IMR-90 (cell line): ENCODE measurements at regions not wholly inside any gene's neighbourhood (a gene's known extent, or its start where the extent isn't known, plus 50 kb on each side); places are given as distances from the start of the nearest gene placed in this dataset.

Experiments
- ATAC-seq: fragments of 200-7000 bp; cut with Tn5 transposase; 2 replicates; pipeline ENCODE4 v1.9.1; 2020; ENCODE audit warnings: low read depth, mild to moderate bottlenecking, moderate library complexity
- BruUV-seq: library from RNA; stranded (reverse); fragments of 400-500 nt; replicated peaks from 2 replicates; lab custom pipeline; 2021; lab: Mats Ljungman, UMichigan
- CTCF ChIA-PET: fragments of 300-600 bp; formaldehyde crosslinking; extraction: SDS; loops from one replicate; lab custom pipeline; 2021; ENCODE audit warnings: antibody characterized with exemption; lab: Yijun Ruan, JAX
- POLR2A ChIA-PET: fragments of 300-600 bp; sonication (Branson Sonifier 250); formaldehyde crosslinking; loops from one replicate; lab custom pipeline; 2022; ENCODE audit warnings: antibody characterized with exemption; ENCODE audit not compliant: unreplicated experiment; lab: Charles Lee
- DNase-seq: peaks from one replicate; pipeline ENCODE4 v3.0.0; 2013
- H2AFZ ChIP-seq: replicated peaks from 2 replicates; pipeline ENCODE3; 2013; ENCODE audit warnings: low read length, mild to moderate bottlenecking; ENCODE audit not compliant: poor library complexity
- H2AK5ac ChIP-seq: 2 replicates; pipeline ENCODE4 v1.6.1; 2013; ENCODE audit warnings: low read depth, low read length, inconsistent platforms
- H2AK9ac ChIP-seq: replicated peaks from 2 replicates; pipeline ENCODE3; 2013; ENCODE audit warnings: mild to moderate bottlenecking, low read depth, low read length, moderate library complexity; ENCODE audit not compliant: poor library complexity
- H2BK120ac ChIP-seq: 2 replicates; pipeline ENCODE4 v1.6.1; 2013; ENCODE audit warnings: low read depth, low read length, inconsistent platforms
- H2BK15ac ChIP-seq: 3 replicates; pipeline ENCODE4 v1.6.1; 2013; ENCODE audit warnings: low read depth, low read length, inconsistent platforms
- H2BK20ac ChIP-seq: 2 replicates; pipeline ENCODE4 v1.6.1; 2013; ENCODE audit warnings: low read depth, mild to moderate bottlenecking, inconsistent platforms, low read length, moderate library complexity
- H2BK5ac ChIP-seq: 2 replicates; pipeline ENCODE4 v1.6.1; 2013; ENCODE audit warnings: mild to moderate bottlenecking, low read depth, low read length, inconsistent platforms; ENCODE audit not compliant: poor library complexity, severe bottlenecking
- H3K14ac ChIP-seq: replicated peaks from 2 replicates; pipeline ENCODE4 v1.6.1; 2013; ENCODE audit warnings: low read depth, low read length, inconsistent platforms
- H3K18ac ChIP-seq: 2 replicates; pipeline ENCODE4 v1.6.1; 2013; ENCODE audit warnings: low read depth, low read length, control low read depth
- H3K23ac ChIP-seq: 2 replicates; pipeline ENCODE4 v1.6.1; 2013; ENCODE audit warnings: low read depth, low read length, inconsistent platforms
- H3K27ac ChIP-seq: 2 replicates; pipeline ENCODE4 v1.5.1; 2013; ENCODE audit warnings: mild to moderate bottlenecking, control low read depth, low read length; ENCODE audit not compliant: insufficient read depth
- H3K27me3 ChIP-seq: 2 replicates; pipeline ENCODE4 v1.6.1; 2013; ENCODE audit warnings: low read length; ENCODE audit not compliant: control insufficient read depth, insufficient read depth
- H3K36me3 ChIP-seq: 2 replicates; pipeline ENCODE4 v1.6.1; 2013; ENCODE audit warnings: low read length, mixed read lengths; ENCODE audit not compliant: control insufficient read depth, insufficient read depth
- H3K4ac ChIP-seq: 2 replicates; pipeline ENCODE4 v1.6.1; 2013; ENCODE audit warnings: low read depth, low read length, inconsistent platforms
- H3K4me1 ChIP-seq: 2 replicates; pipeline ENCODE4 v1.6.1; 2013; ENCODE audit warnings: low read length, mixed read lengths; ENCODE audit not compliant: control insufficient read depth, insufficient read depth
- H3K4me2 ChIP-seq: 2 replicates; pipeline ENCODE4 v1.6.1; 2013; ENCODE audit warnings: low read depth, mild to moderate bottlenecking, control low read depth, low read length, moderate library complexity
- H3K4me3 ChIP-seq: 2 replicates; pipeline ENCODE4 v1.5.1; 2013; ENCODE audit warnings: low read depth, mild to moderate bottlenecking, control low read depth, low read length, moderate library complexity; ENCODE audit not compliant: insufficient read depth
- H3K56ac ChIP-seq: 2 replicates; pipeline ENCODE4 v1.6.1; 2013; ENCODE audit warnings: low read length, inconsistent platforms; ENCODE audit not compliant: insufficient read depth; ENCODE audit errors: extremely low read depth
- H3K79me1 ChIP-seq, 2 experiments: 2 replicates each; pipeline ENCODE4 v1.6.1; 2013; ENCODE audit warnings: low read length in 2 of 2, inconsistent platforms in 1 of 2, low read depth in 1 of 2
- H3K9ac ChIP-seq: 2 replicates; pipeline ENCODE4 v1.6.1; 2013; ENCODE audit warnings: low read depth, low read length, control low read depth
- H3K9me1 ChIP-seq: 2 replicates; pipeline ENCODE4 v1.6.1; 2013; ENCODE audit warnings: low read length, inconsistent platforms; ENCODE audit not compliant: insufficient read depth
- H3K9me3 ChIP-seq: 2 replicates; pipeline ENCODE4 v1.6.1; 2013; ENCODE audit warnings: low read length; ENCODE audit not compliant: control insufficient read depth, insufficient read depth
- H4K20me1 ChIP-seq: 2 replicates; pipeline ENCODE4 v1.6.1; 2013; ENCODE audit warnings: low read length, inconsistent platforms; ENCODE audit not compliant: insufficient read depth
- H4K5ac ChIP-seq: 2 replicates; pipeline ENCODE4 v1.6.1; 2013; ENCODE audit warnings: mild to moderate bottlenecking, low read depth, low read length, control low read depth
- H4K8ac ChIP-seq, 2 experiments: 2 replicates each; pipeline ENCODE4 v1.6.1; 2013; ENCODE audit warnings: low read depth in 2 of 2, low read length in 2 of 2, control low read depth in 1 of 2, inconsistent platforms in 1 of 2
- H4K91ac ChIP-seq: 2 replicates; pipeline ENCODE4 v1.6.1; 2013; ENCODE audit warnings: low read depth, low read length, inconsistent platforms; ENCODE audit not compliant: insufficient read depth
- BHLHE40 ChIP-seq: fragments of 150-350 bp; IDR thresholded peaks from 2 replicates; pipeline ENCODE4 v1.6.1; 2016; ENCODE audit warnings: mild to moderate bottlenecking, low read depth, low read length
- CEBPB ChIP-seq: IDR thresholded peaks from 2 replicates; pipeline ENCODE4 v1.6.1; 2012; ENCODE audit warnings: low read depth, low read length, improper control_type of control experiment
- CHD1 ChIP-seq: IDR thresholded peaks from 2 replicates; pipeline ENCODE4 v1.6.1; 2012; ENCODE audit warnings: low read depth, low read length, improper control_type of control experiment
- MAFK ChIP-seq: IDR thresholded peaks from 2 replicates; pipeline ENCODE4 v1.6.1; 2012; ENCODE audit warnings: low read depth, low read length, improper control_type of control experiment
- MXI1 ChIP-seq: IDR thresholded peaks from 2 replicates; pipeline ENCODE4 v1.6.1; 2012; ENCODE audit warnings: low read depth, mild to moderate bottlenecking, low read length, moderate library complexity, borderline replicate concordance
- NFE2L2 ChIP-seq: fragments of 150-350 bp; IDR thresholded peaks from 2 replicates; pipeline ENCODE4 v1.6.1; 2016; ENCODE audit warnings: low read depth, mild to moderate bottlenecking, low read length
- POLR2A ChIP-seq: IDR thresholded peaks from 2 replicates; pipeline ENCODE4 v1.6.1; 2012; ENCODE audit warnings: mild to moderate bottlenecking, low read depth, low read length
- RAD21 ChIP-seq: IDR thresholded peaks from 2 replicates; pipeline ENCODE4 v1.6.1; 2012; ENCODE audit warnings: low read length, improper control_type of control experiment
- RFX5 ChIP-seq: IDR thresholded peaks from 2 replicates; pipeline ENCODE4 v1.8.0; 2012; ENCODE audit warnings: low read depth, mild to moderate bottlenecking, low read length, moderate library complexity
- SMC3 ChIP-seq: fragments of 150-350 bp; IDR thresholded peaks from 2 replicates; pipeline ENCODE4 v1.6.1; 2016; ENCODE audit warnings: low read depth, mild to moderate bottlenecking, antibody characterized with exemption, low read length, moderate library complexity
- WGBS, 2 experiments: methylation state at CpG; one replicate each; pipeline versions ENCODE4 v1.1.5 to v1.1.7; 2013; ENCODE audit warnings: missing lambda C conversion rate in 2 of 2; ENCODE audit not compliant: insufficient read length in 1 of 2; ENCODE audit errors: extremely low coverage in 2 of 2; 5-methylcytosine and 5-hydroxymethylcytosine counted together
- dilution Hi-C: fragments of 300-500 bp; cut with HindIII; formaldehyde crosslinking; loops from one replicate; pipeline ENCODE4 v1.14.3; 2018; ENCODE audit warnings: low sequenced_read_pairs; ENCODE audit not compliant: unreplicated experiment
- in situ Hi-C: fragments of 300-500 bp; cut with MboI; formaldehyde crosslinking; loops from 3 replicates; pipeline ENCODE4 v1.14.3; 2019; ENCODE audit warnings: low sequenced_read_pairs, inconsistent platforms, mixed read lengths
- intact Hi-C: fragments of 100-400 bp; cut with micrococcal nuclease; formaldehyde crosslinking; loops from 2 replicates; pipeline ENCODE4 v1.10.0; 2022
- TF ChIP-seq, protein P1 (sequence below): fragments of 150-350 bp; IDR thresholded peaks from 2 replicates; pipeline ENCODE4 v1.6.1; 2016; ENCODE audit warnings: low read depth, mild to moderate bottlenecking, low read length, moderate library complexity, borderline replicate concordance
- TF ChIP-seq, protein P2 (sequence below): fragments of 150-350 bp; IDR thresholded peaks from 2 replicates; pipeline ENCODE4 v1.6.1; 2017; ENCODE audit warnings: mild to moderate bottlenecking, antibody characterized with exemption, low read length, low read depth
- TF ChIP-seq, protein P3 (sequence below): conservative IDR thresholded peaks from 2 replicates; pipeline ENCODE4 v1.5.1; 2012; ENCODE audit warnings: mild to moderate bottlenecking, low read depth, low read length, improper control_type of control experiment

DNA sequence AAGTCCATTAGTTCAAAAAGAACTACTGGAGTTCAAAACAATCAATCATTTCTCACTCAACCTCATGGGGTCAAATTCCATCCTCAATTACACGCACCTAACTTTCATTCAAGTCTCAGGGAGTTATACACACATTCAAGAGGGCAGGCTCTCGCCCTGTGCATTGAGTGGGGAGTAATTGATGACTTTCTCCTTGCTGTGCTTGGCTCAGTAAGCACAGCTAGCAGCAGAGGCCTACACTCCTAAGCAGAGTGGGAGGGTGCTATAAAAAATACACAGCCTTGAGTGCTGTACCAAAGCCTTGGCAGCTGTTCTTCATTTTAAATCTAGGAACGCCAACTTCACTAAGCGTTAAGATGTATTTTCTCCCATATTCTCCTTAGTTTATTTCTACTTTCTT is 958.3 kb upstream of the ADGRL3 start:
- H3K9me3 ChIP-seq: no peaks in the 10 kb centered on the region
- POLR2A ChIA-PET: no interaction called here
- no peak overlapping the region for H3K9ac ChIP-seq
- no peak overlapping the region for H2BK20ac ChIP-seq
- no peak overlapping the region for H2AK5ac ChIP-seq
- no peak overlapping the region for H3K23ac ChIP-seq
- dilution Hi-C loops: no loop called here
- H2AFZ ChIP-seq: no peak overlapping the region
- no peaks in the 10 kb centered on the region for H3K9me1 ChIP-seq
- CTCF ChIA-PET: no interaction called here
- H2BK15ac ChIP-seq: no peak overlapping the region
- no peak overlapping the region for H3K56ac ChIP-seq
- H3K4ac ChIP-seq: no peak overlapping the region
- intact Hi-C loops: no loop called here
- H4K8ac ChIP-seq: no peak overlapping the region
- ATAC-seq (no peak), DNase-seq (no peak)
- WGBS, 2 experiments: no CpG with 5 or more reads among the region's 4 CpGs
- no peak overlapping the region for H4K91ac ChIP-seq
- no peaks in the 10 kb centered on the region for H3K36me3 ChIP-seq
- no peak overlapping the region for H2BK5ac ChIP-seq
- H2AK9ac ChIP-seq: no peak overlapping the region
- no peak overlapping the region for H3K4me2 ChIP-seq
- TF ChIP-seq RAD21 (no peak), CHD1 (no peak), NFE2L2 (no peak), MAFK (no peak), RFX5 (no peak), BHLHE40 (no peak), MXI1 (no peak), SMC3 (no peak), POLR2A (no peak), CEBPB (no peak)
- TF ChIP-seq, protein P1, sequence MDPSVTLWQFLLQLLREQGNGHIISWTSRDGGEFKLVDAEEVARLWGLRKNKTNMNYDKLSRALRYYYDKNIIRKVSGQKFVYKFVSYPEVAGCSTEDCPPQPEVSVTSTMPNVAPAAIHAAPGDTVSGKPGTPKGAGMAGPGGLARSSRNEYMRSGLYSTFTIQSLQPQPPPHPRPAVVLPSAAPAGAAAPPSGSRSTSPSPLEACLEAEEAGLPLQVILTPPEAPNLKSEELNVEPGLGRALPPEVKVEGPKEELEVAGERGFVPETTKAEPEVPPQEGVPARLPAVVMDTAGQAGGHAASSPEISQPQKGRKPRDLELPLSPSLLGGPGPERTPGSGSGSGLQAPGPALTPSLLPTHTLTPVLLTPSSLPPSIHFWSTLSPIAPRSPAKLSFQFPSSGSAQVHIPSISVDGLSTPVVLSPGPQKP: no peak
- TF ChIP-seq, protein P2, sequence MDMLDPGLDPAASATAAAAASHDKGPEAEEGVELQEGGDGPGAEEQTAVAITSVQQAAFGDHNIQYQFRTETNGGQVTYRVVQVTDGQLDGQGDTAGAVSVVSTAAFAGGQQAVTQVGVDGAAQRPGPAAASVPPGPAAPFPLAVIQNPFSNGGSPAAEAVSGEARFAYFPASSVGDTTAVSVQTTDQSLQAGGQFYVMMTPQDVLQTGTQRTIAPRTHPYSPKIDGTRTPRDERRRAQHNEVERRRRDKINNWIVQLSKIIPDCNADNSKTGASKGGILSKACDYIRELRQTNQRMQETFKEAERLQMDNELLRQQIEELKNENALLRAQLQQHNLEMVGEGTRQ: no peak
- TF ChIP-seq, protein P3, sequence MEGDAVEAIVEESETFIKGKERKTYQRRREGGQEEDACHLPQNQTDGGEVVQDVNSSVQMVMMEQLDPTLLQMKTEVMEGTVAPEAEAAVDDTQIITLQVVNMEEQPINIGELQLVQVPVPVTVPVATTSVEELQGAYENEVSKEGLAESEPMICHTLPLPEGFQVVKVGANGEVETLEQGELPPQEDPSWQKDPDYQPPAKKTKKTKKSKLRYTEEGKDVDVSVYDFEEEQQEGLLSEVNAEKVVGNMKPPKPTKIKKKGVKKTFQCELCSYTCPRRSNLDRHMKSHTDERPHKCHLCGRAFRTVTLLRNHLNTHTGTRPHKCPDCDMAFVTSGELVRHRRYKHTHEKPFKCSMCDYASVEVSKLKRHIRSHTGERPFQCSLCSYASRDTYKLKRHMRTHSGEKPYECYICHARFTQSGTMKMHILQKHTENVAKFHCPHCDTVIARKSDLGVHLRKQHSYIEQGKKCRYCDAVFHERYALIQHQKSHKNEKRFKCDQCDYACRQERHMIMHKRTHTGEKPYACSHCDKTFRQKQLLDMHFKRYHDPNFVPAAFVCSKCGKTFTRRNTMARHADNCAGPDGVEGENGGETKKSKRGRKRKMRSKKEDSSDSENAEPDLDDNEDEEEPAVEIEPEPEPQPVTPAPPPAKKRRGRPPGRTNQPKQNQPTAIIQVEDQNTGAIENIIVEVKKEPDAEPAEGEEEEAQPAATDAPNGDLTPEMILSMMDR: no peak
- no peaks in the 10 kb centered on the region for H3K27me3 ChIP-seq
- no peaks in the 10 kb centered on the region for H3K4me1 ChIP-seq
- no peak overlapping the region for H2BK120ac ChIP-seq
- no peak overlapping the region for H3K27ac ChIP-seq
- in situ Hi-C loops: no loop called here
- H3K14ac ChIP-seq: no peak overlapping the region
- BruUV-seq: no TSS peak
- no peaks in the 10 kb centered on the region for H4K20me1 ChIP-seq
- no peak overlapping the region for H3K4me3 ChIP-seq
- H4K5ac ChIP-seq: no peak overlapping the region
- H3K79me1 ChIP-seq: no peaks in the 10 kb centered on the region
- no peak overlapping the region for H3K18ac ChIP-seq
